Tibial nerve (tissue), 3 donors: ENCODE measurements at regions not wholly inside any gene's neighbourhood (a gene's known extent, or its start where the extent isn't known, plus 50 kb on each side); places are given as distances from the start of the nearest gene placed in this dataset.
"Not testable (repeated sequence)": the region's sequence is repeated elsewhere in the genome, so short reads cannot be mapped to it uniquely, and the experiment has no call there.

ENCODE experiments used
- CTCF ChIP-seq, 5 experiments: fragments of 200-600 bp in 3 of 5; fragments of 450-650 bp in 2 of 5; sonication (generic) in 3 of 5; IDR thresholded peaks; one replicate each; pipeline ENCODE4 v1.5.1; 2016 to 2019; ENCODE audit warnings: antibody characterized with exemption in 5 of 5, mild to moderate bottlenecking in 3 of 5, moderate library complexity in 2 of 5
- POLR2A ChIP-seq, 2 donors: fragments of 450-650 bp; IDR thresholded peaks; one replicate each; pipeline ENCODE4 v1.6.1; 2017; ENCODE audit warnings: antibody characterized with exemption in 2 of 2, mild to moderate bottlenecking in 2 of 2, moderate library complexity in 2 of 2

- not testable (repeated sequence) for TF ChIP-seq CTCF, POLR2A (IDR thresholded peaks at IDR 0.05)
Measured at GRCh38 chr5:166742951-166743350, 1548.5 kb upstream of the WWC1 start.
